ENCODE measurements at regions not wholly inside any gene's neighbourhood (a gene's known extent, or its start where the extent isn't known, plus 50 kb on each side); places are given as distances from the start of the nearest gene placed in this dataset.
"Not testable (repeated sequence)": the region's sequence is repeated elsewhere in the genome, so short reads cannot be mapped to it uniquely, and the experiment has no call there.

GRCh38 chr5:163022582-163023128 lies 414.7 kb upstream of the CCNG1 start:
- no peak for DNase-seq

GRCh38 chr5:163023846-163024245 lies 413.5 kb upstream of the CCNG1 start:
- DNase-seq = no peak

- DNase-seq = no peak
These were observed 412.5 kb upstream of the CCNG1 start for GRCh38 chr5:163024936-163025335.

- no peak for DNase-seq
These were observed 403.7 kb upstream of the CCNG1 start for GRCh38 chr5:163033656-163034055.

GRCh38 chr5:163041254-163041653 lies 396.1 kb upstream of the CCNG1 start:
- no peak for DNase-seq

- DNase-seq = no peak
These were observed 357.8 kb upstream of the CCNG1 start for GRCh38 chr5:163079618-163080017.

- no peak for DNase-seq
These were observed 348.2 kb upstream of the CCNG1 start for GRCh38 chr5:163089230-163089629.

- no peak for DNase-seq
These were observed 347.5 kb upstream of the CCNG1 start for GRCh38 chr5:163089926-163090325.

- DNase-seq = no peak
These were observed 342.8 kb upstream of the CCNG1 start for GRCh38 chr5:163094492-163095180.

GRCh38 chr5:163104464-163104863 lies 332.9 kb upstream of the CCNG1 start:
- DNase-seq = no peak

GRCh38 chr5:163105456-163105855 lies 331.9 kb upstream of the CCNG1 start:
- no peak for DNase-seq

- DNase-seq = no peak
These were observed 331.3 kb upstream of the CCNG1 start for GRCh38 chr5:163106098-163106497.

GRCh38 chr5:163108351-163108750 lies 329.0 kb upstream of the CCNG1 start:
- no peak for DNase-seq

- DNase-seq = no peak
These were observed 322.4 kb upstream of the CCNG1 start for GRCh38 chr5:163115011-163115410.

GRCh38 chr5:163116618-163117017 lies 320.8 kb upstream of the CCNG1 start:
- not testable (repeated sequence) for DNase-seq

- DNase-seq = no peak
These were observed 303.3 kb upstream of the CCNG1 start for GRCh38 chr5:163134061-163134460.

- DNase-seq = no peak
These were observed 301.5 kb upstream of the CCNG1 start for GRCh38 chr5:163135849-163136248.

GRCh38 chr5:163161512-163161911 lies 275.9 kb upstream of the CCNG1 start:
- no peak for DNase-seq

GRCh38 chr5:163162645-163163044 lies 274.8 kb upstream of the CCNG1 start:
- no peak for DNase-seq

GRCh38 chr5:163163858-163164257 lies 273.5 kb upstream of the CCNG1 start:
- DNase-seq = no peak

- DNase-seq = no peak
These were observed 272.1 kb upstream of the CCNG1 start for GRCh38 chr5:163165277-163165676.

- not testable (repeated sequence) for DNase-seq
These were observed 267.2 kb upstream of the CCNG1 start for GRCh38 chr5:163170161-163170560.

GRCh38 chr5:163172540-163173338 lies 264.7 kb upstream of the CCNG1 start:
- no peak for DNase-seq

- no peak for DNase-seq
These were observed 259.4 kb upstream of the CCNG1 start for GRCh38 chr5:163177971-163178370.

All from activated effector memory CD4-positive, alpha-beta T cell treated with Interleukin-2 at 50 U/mL for 16 hours (primary cell).